PC-9 (cell line): ENCODE measurements at regions not wholly inside any gene's neighbourhood (a gene's known extent, or its start where the extent isn't known, plus 50 kb on each side); places are given as distances from the start of the nearest gene placed in this dataset.

Experiments
- BruUV-seq: library from RNA; stranded (reverse); fragments of 400-500 nt; replicated peaks from 2 replicates; lab custom pipeline; 2021; lab: Mats Ljungman, UMichigan
- CTCF ChIA-PET: fragments of 300-600 bp; sonication (Branson Sonifier 250); formaldehyde crosslinking; loops from one replicate; lab custom pipeline; 2022; ENCODE audit warnings: antibody characterized with exemption; lab: Charles Lee
- POLR2A ChIA-PET: fragments of 300-600 bp; sonication (Branson Sonifier 250); formaldehyde crosslinking; loops from one replicate; lab custom pipeline; 2022; ENCODE audit warnings: antibody characterized with exemption; ENCODE audit not compliant: unreplicated experiment; lab: Charles Lee
- DNase-seq, 2 experiments: peaks; one replicate each; pipeline versions ENCODE4 v3.0.0 to v3.0.0-alpha.2; 2015 to 2022; ENCODE audit warnings: mixed read lengths in 1 of 2
- H2AFZ ChIP-seq: fragments of 200-600 bp; sonication (generic); 2 replicates; pipeline ENCODE4 v1.8.1; 2017; ENCODE audit warnings: antibody characterized with exemption
- H3F3A ChIP-seq: fragments of 200-600 bp; sonication (generic); 2 replicates; pipeline ENCODE4 v1.8.1; 2017; ENCODE audit warnings: antibody characterized with exemption, mild to moderate bottlenecking, low read depth; ENCODE audit not compliant: insufficient read depth
- H3K27ac ChIP-seq: fragments of 200-600 bp; sonication (generic); 2 replicates; pipeline ENCODE4 v1.6.1; 2016; ENCODE audit warnings: mixed run types
- H3K27me3 ChIP-seq: fragments of 200-600 bp; sonication (generic); 2 replicates; pipeline ENCODE4 v1.6.1; 2016; ENCODE audit warnings: low read depth, mixed run types; ENCODE audit not compliant: insufficient read depth
- H3K36me3 ChIP-seq: fragments of 200-600 bp; sonication (generic); 2 replicates; pipeline ENCODE4 v1.6.1; 2016; ENCODE audit warnings: low read depth, mixed run types
- H3K4me1 ChIP-seq: fragments of 200-600 bp; sonication (generic); replicated peaks from 2 replicates; pipeline ENCODE4 v1.6.1; 2016; ENCODE audit warnings: mixed run types; ENCODE audit not compliant: insufficient read depth
- H3K4me2 ChIP-seq: fragments of 200-600 bp; sonication (generic); 2 replicates; pipeline ENCODE4 v1.6.1; 2017; ENCODE audit warnings: mixed run types
- H3K4me3 ChIP-seq: fragments of 200-600 bp; sonication (generic); 2 replicates; pipeline ENCODE4 v1.6.1; 2016; ENCODE audit warnings: mixed run types
- H3K79me2 ChIP-seq: fragments of 200-600 bp; sonication (generic); 2 replicates; pipeline ENCODE4 v1.6.1; 2017; ENCODE audit warnings: low read depth, mixed run types
- H3K9me2 ChIP-seq: fragments of 200-600 bp; sonication (generic); 2 replicates; pipeline ENCODE4 v1.8.1; 2017; ENCODE audit warnings: mild to moderate bottlenecking; ENCODE audit not compliant: insufficient read depth
- H3K9me3 ChIP-seq: fragments of 200-600 bp; sonication (generic); 2 replicates; pipeline ENCODE4 v1.8.1; 2016; ENCODE audit warnings: low read depth; ENCODE audit not compliant: insufficient read depth
- H4K20me1 ChIP-seq: fragments of 200-600 bp; sonication (generic); 2 replicates; pipeline ENCODE4 v1.8.1; 2017; ENCODE audit not compliant: insufficient read depth
- CTCF ChIP-seq: fragments of 200-600 bp; sonication (generic); conservative IDR thresholded peaks from 2 replicates; pipeline ENCODE4 v1.6.1; 2017; ENCODE audit warnings: mixed run types, antibody characterized with exemption, mild to moderate bottlenecking, moderate library complexity
- EZH2 ChIP-seq: fragments of 200-600 bp; sonication (generic); IDR thresholded peaks from 2 replicates; pipeline ENCODE4 v1.8.0; 2017; ENCODE audit warnings: antibody characterized with exemption, low read depth
- intact Hi-C: fragments of 100-400 bp; cut with micrococcal nuclease; formaldehyde crosslinking; loops from one replicate; pipeline ENCODE4 v1.10.0; 2022; ENCODE audit not compliant: unreplicated experiment

GRCh38 chr5:87827539-87827938, 414.8 kb upstream of the CCNH start:
- no peak overlapping the region for H2AFZ ChIP-seq
- ChIA-PET CTCF (no interaction called here), POLR2A (no interaction called here)
- no TSS peak for BruUV-seq
- intact Hi-C loops, result no loop called here
- no peak overlapping the region for H3K4me3 ChIP-seq
- no peaks in the 10 kb centered on the region for H3K36me3 ChIP-seq
- no peaks in the 10 kb centered on the region for H3K79me2 ChIP-seq
- H3F3A ChIP-seq, result no peaks in the 10 kb centered on the region
- no peak for DNase-seq
- H3K4me2 ChIP-seq, result no peak overlapping the region
- H3K4me1 ChIP-seq, result peaks cover 7% of the 10 kb centered on the region; the same call in 1 of the 2 replicates
- no peak overlapping the region for H3K27ac ChIP-seq
- peaks cover 10% of the 10 kb centered on the region; the same call in 1 of the 2 replicates for H3K9me3 ChIP-seq
- no peaks in the 10 kb centered on the region for H4K20me1 ChIP-seq
- H3K27me3 ChIP-seq, result no peaks in the 10 kb centered on the region
- no peaks in the 10 kb centered on the region for H3K9me2 ChIP-seq
- TF ChIP-seq EZH2 (no peak), CTCF (no peak)

DNA sequence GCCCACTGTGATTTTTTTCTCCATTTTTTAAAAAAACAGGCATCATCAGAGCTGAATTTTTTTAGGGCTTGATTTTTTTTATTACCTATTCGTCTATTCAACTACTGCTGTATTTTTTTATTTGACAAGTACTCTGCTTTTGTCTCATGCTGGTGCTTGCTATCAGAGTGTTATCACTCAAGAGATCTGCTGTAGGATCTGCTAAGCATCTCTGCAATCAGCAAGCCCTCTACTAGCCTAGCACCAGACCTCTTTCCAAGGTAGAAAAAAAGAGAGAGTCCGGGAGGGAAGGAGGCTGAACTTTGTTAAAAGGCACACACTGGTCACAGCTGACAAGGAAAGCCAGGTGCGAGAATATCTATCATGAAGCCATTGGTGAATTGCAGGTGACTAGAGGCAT, 413.8 kb upstream of the CCNH start:
- Histone ChIP-seq H4K20me1 (no peaks in the 10 kb centered on the region), H3K4me2 (no peak overlapping the region), H3K9me2 (no peaks in the 10 kb centered on the region), H3K36me3 (no peaks in the 10 kb centered on the region), H3F3A (no peaks in the 10 kb centered on the region), H3K79me2 (no peaks in the 10 kb centered on the region), H3K9me3 (peaks cover 3% of the 10 kb centered on the region; the same call in 1 of the 2 replicates), H3K27ac (no peak overlapping the region), H3K4me1 (peaks cover 7% of the 10 kb centered on the region; the same call in 1 of the 2 replicates), H3K27me3 (no peaks in the 10 kb centered on the region), H2AFZ (no peak overlapping the region), H3K4me3 (no peak overlapping the region)
- ChIA-PET CTCF (no interaction called here), POLR2A (interaction anchor here (0.6 kb wide), 1 partner anchor 866 kb away, joined by 3 read pairs; no protein-coding TSS in a partner anchor)
- no TSS peak for BruUV-seq
- DNase-seq, result no peak
- intact Hi-C loops, result no loop called here
- TF ChIP-seq CTCF, result no peak
- no peak for TF ChIP-seq EZH2

DNA sequence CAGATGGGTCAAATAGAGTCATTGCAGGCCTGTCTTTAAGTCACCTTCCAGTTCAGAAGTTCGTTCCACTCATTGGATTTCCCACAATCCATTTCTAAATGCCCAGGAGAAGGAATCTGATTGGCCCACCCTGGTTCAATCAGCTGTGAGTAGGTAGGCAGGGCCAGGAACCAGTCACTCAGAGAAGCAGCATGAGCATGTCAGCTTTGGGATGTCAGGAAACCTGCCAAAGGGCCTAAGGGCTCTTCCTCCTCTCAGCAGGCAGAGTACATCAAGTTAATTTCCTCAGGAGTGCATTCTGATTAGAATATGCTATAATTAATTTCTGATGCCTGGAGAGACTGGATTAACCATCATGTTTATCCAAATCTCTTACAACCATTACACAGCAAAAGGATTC, 412.9 kb upstream of the CCNH start:
- Histone ChIP-seq H3K36me3 (no peaks in the 10 kb centered on the region), H3K27me3 (no peaks in the 10 kb centered on the region), H3F3A (no peaks in the 10 kb centered on the region), H3K9me3 (peaks cover 3% of the 10 kb centered on the region; the same call in 1 of the 2 replicates), H3K9me2 (no peaks in the 10 kb centered on the region), H3K4me1 (peaks cover 7% of the 10 kb centered on the region; the same call in 1 of the 2 replicates), H2AFZ (no peak overlapping the region), H3K4me2 (no peak overlapping the region), H4K20me1 (no peaks in the 10 kb centered on the region), H3K4me3 (no peak overlapping the region), H3K27ac (no peak overlapping the region), H3K79me2 (no peaks in the 10 kb centered on the region)
- DNase-seq, result no peak
- CTCF ChIA-PET, result no interaction called here
- POLR2A ChIA-PET, result no interaction called here
- intact Hi-C loops, result no loop called here
- no TSS peak for BruUV-seq
- no peak for TF ChIP-seq EZH2
- no peak for TF ChIP-seq CTCF
